M059J (cell line): ENCODE measurements at regions not wholly inside any gene's neighbourhood (a gene's known extent, or its start where the extent isn't known, plus 50 kb on each side); places are given as distances from the start of the nearest gene placed in this dataset.

Experiments
- DNase-seq: peaks from one replicate; pipeline ENCODE4 v3.0.0-alpha.2; 2012; ENCODE audit warnings: low read depth

GRCh38 chr12:42798811-42799438 lies 209.4 kb upstream of the PRICKLE1 start:
- DNase-seq, result peak; percentile 88

GRCh38 chr12:42794806-42795205 lies 205.3 kb upstream of the PRICKLE1 start:
- DNase-seq, result peak; percentile 60

GRCh38 chr12:42793166-42793565 lies 203.6 kb upstream of the PRICKLE1 start:
- DNase-seq, result no peak

GRCh38 chr12:42792265-42792664 lies 202.7 kb upstream of the PRICKLE1 start:
- no peak for DNase-seq

- no peak for DNase-seq
Observed at GRCh38 chr12:42791399-42791798, 201.9 kb upstream of the PRICKLE1 start.

DNA sequence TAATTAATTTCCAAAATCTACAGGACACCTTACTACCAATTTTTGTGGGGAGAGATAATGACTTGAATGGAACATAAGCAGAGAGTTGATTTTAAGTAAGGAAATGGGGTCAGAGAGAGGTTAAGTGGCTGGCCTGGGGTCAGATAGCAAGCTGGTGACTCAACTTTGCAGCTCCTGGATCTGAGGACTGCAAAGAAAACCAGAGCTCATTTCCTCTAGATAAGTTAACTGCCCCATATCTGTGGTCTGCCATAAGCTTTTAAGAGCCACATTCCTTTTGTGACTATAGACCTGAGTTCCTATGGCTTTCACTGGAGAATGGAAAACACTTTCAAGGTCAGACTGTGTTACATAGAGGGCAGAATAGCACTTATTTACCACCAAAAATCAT lies 201.2 kb upstream of the PRICKLE1 start:
- peak; percentile 94 for DNase-seq

- no peak for DNase-seq
Observed at GRCh38 chr12:42789808-42790760, 200.5 kb upstream of the PRICKLE1 start.

GRCh38 chr12:42786400-42787148 lies 197.0 kb upstream of the PRICKLE1 start:
- DNase-seq, result peak; percentile 44

- no peak for DNase-seq
Observed at GRCh38 chr12:42785944-42786343, 196.4 kb upstream of the PRICKLE1 start.

- no peak for DNase-seq
Observed at GRCh38 chr12:42780671-42781070, 191.1 kb upstream of the PRICKLE1 start.

- no peak for DNase-seq
Observed at GRCh38 chr12:42779186-42779859, 189.8 kb upstream of the PRICKLE1 start.

DNA sequence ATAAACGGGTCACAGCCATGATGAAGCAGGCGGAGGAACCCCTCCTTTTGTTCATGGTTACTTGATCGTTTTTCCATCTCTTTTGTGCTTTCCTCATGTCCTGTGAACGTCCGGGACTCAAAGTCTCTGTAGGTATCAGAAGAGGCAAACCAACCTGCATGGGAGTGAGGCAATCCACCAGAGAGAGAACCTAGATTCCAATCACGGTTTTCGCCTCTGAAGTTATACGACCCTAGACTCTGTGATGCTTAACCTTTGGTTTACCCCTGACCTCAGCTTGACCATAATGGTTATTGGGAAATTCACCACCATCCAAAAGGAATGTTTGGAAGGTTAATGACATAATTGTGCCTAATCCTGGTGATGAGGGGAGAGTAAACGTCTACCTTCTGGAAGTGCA lies 186.8 kb upstream of the PRICKLE1 start:
- no peak for DNase-seq

GRCh38 chr12:42774238-42774637 lies 184.7 kb upstream of the PRICKLE1 start:
- DNase-seq, result no peak

DNA sequence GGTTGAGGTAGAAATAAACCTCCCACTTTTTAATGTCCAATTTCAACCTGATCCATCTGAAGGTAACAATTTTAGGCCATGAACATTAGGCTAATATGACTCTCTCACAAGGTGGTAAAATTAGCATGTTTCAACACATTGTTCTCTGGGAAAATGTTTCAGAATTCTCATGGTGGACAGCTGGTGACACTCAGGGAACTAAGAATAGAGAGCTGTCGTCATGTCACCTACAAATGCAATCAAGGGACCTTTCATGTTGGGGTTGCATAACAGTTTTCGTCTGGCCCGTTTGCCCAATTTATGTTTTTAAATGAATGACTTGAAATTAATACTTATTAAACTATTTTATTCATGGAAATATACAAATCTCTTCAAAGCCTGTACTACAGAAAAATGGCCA lies 180.7 kb upstream of the PRICKLE1 start:
- no peak for DNase-seq

DNA sequence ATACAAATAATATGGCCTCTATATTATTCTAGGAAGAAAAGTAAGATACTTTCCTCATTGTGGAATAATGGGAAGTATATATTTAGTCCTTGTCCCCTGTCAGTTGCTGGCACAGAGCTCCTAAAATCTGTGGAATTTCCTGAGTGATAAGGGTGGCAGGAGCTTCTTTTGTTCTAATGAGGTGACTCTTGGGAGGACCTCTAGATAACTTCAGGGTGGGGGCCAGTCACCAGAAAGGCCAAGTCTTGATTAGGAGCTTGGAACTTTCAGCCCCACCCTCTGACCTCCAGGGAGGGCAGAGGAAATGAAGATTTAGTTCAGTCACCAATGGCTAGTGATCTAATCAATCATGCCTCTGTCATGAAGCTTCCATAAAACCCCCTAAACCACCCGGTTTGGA lies 179.9 kb upstream of the PRICKLE1 start:
- no peak for DNase-seq

DNA sequence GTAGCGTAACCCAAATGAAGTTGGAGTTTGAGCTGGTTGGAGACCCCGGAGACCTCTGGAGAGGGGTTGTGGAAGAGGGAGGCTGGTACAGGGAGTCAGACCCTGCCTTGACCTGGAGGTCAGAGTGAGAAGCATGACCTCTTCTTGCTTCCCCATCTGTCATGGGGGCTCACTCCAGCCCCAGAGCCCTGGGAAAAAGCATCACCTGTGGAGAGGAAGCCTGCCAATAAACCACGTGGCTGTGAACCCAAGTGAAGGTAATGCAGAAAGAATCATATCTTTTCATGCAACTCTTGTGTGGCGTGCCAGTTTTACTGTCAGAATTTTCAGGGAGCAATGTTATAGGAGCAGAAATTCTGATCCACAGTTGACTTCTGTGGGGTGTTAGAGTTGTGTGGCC lies 178.5 kb upstream of the PRICKLE1 start:
- no peak for DNase-seq

DNA sequence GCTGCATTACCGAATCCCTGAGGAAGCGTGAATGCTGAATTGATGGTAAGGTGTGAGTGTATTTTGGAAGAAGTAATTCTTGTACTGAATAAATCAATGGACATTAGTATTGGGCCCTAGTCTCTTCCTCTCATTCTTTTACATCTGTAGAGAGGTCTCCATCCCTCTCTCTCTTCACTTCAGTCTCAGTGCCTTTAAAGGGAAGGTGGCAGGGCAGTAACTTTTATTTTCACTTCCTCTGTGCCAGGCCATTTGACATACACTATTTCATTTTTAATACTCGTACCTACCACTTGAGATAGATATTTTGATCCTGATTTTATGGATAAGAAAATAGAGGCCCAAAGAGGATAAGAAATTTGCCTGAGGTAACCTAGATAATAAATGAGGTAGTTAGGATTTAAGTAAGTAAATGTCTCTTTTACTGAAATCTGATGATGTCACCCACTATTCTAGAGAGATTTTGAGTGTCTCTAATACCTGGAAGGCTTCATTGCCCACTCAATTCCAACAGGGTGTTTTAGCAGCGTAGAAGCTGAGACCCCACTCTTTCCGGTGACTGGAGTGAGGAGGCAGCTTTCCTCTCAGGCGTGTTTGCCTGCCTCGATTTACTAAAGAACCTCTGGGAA lies 177.9 kb upstream of the PRICKLE1 start:
- no peak for DNase-seq

GRCh38 chr12:42766754-42767153 lies 177.2 kb upstream of the PRICKLE1 start:
- DNase-seq, result no peak

GRCh38 chr12:42766026-42766425 lies 176.5 kb upstream of the PRICKLE1 start:
- DNase-seq, result no peak

DNA sequence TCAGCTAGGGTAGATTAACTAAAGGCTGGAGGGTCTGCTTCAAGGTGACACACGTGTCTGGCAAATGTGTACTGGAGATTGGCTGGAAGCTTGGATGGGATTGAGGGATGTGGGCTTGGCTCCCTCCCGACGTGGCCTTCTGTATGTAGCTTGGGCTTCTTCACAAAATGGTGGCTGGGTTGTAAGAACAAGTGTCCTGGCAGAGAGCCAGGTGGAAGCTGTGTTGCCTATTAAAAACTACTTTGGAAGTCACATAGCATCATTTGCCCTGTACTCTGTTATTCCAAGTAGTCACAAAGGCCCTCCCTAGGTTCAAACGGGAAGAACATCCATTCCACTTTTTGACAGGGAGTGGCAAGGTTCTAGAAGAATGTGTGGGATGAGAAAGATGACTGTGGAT lies 174.1 kb upstream of the PRICKLE1 start:
- DNase-seq, result no peak

GRCh38 chr12:42762395-42762925 lies 172.9 kb upstream of the PRICKLE1 start:
- DNase-seq, result no peak
